ENCODE measurements at regions not wholly inside any gene's neighbourhood (a gene's known extent, or its start where the extent isn't known, plus 50 kb on each side); places are given as distances from the start of the nearest gene placed in this dataset.

DNA sequence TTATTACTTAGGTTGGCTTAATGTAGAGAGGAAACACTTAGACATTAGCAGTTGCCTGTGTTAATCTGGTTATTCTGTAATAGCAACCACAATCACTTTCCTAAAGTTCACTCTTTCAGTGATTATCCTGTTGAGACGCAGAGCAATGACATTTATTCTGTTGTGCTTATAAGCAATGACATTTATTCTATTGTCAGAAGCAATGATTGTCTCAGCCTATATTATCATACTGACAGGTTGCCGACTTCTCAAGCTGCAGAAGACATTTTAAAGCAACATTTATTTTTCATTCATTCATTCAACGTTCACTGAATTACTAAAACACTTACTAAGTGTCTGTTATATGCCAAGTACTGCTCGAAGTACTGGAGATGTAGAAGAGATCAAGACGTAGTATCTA lies 193.5 kb upstream of the SLITRK3 start:
- TF ChIP-seq, protein P1, sequence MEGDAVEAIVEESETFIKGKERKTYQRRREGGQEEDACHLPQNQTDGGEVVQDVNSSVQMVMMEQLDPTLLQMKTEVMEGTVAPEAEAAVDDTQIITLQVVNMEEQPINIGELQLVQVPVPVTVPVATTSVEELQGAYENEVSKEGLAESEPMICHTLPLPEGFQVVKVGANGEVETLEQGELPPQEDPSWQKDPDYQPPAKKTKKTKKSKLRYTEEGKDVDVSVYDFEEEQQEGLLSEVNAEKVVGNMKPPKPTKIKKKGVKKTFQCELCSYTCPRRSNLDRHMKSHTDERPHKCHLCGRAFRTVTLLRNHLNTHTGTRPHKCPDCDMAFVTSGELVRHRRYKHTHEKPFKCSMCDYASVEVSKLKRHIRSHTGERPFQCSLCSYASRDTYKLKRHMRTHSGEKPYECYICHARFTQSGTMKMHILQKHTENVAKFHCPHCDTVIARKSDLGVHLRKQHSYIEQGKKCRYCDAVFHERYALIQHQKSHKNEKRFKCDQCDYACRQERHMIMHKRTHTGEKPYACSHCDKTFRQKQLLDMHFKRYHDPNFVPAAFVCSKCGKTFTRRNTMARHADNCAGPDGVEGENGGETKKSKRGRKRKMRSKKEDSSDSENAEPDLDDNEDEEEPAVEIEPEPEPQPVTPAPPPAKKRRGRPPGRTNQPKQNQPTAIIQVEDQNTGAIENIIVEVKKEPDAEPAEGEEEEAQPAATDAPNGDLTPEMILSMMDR (IDR thresholded peaks at IDR 0.05; ENCODE audit: low read depth, low read length, missing control alignments): no peak

DNA sequence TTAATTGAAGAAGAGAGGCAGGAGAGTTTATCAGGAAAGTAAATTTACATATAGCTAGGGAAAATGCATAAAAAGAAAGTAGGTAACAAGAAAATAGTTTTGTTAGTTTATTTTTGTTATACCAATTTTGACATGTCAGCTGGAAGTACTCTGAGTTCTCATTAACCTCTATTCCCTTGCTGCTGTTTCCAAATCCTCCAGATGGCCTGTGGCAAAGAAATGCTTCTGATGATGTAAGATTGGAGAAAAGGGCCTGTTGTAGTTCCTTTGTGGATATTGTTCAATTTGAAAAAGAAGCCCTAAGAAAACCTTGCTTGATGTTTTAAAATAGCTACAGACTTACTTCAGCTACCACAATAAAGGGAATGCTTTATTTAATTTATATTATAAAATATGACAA lies 192.9 kb upstream of the SLITRK3 start:
- TF ChIP-seq, protein P1 (IDR thresholded peaks at IDR 0.05; ENCODE audit: low read depth, low read length, missing control alignments): no peak
- no peak for DNase-seq (ENCODE audit: low read depth)
- no peak overlapping the region for H3K4me3 ChIP-seq (ENCODE audit: low read depth, low read length)

More for the DNA sequence above, 193.5 kb upstream of the SLITRK3 start:
- H3K4me3 ChIP-seq (ENCODE audit: low read depth, low read length): no peak overlapping the region
- DNase-seq (ENCODE audit: low read depth): no peak

- TF ChIP-seq, protein P1 (IDR thresholded peaks at IDR 0.05; ENCODE audit: low read depth, low read length, missing control alignments): no peak
- DNase-seq (ENCODE audit: low read depth): no peak
- H3K4me3 ChIP-seq (ENCODE audit: low read depth, low read length): no peak overlapping the region
These were observed 187.2 kb upstream of the SLITRK3 start for GRCh38 chr3:165383381-165383780.

DNA sequence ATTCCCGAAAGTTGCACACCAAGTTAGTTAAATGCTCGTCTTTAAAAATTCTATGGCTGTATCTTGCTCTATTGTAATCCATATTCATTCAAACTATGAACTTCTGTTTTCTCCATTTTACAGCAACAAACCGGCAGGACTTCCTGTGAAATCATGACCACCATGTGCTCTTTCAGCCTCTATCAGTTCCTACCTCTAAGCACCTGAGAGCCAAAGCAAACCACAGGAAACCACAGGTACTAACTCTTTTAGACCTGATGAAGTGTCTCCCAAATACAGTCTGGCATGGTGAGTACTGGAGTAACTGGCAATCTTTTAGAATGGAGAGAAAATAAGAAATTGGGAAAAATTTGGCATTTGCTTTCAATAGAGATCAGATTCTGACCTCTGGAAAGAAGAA lies 186.5 kb upstream of the SLITRK3 start:
- TF ChIP-seq, protein P1 (IDR thresholded peaks at IDR 0.05; ENCODE audit: low read depth, low read length, missing control alignments): no peak
- DNase-seq (ENCODE audit: low read depth): no peak
- no peak overlapping the region for H3K4me3 ChIP-seq (ENCODE audit: low read depth, low read length)

DNA sequence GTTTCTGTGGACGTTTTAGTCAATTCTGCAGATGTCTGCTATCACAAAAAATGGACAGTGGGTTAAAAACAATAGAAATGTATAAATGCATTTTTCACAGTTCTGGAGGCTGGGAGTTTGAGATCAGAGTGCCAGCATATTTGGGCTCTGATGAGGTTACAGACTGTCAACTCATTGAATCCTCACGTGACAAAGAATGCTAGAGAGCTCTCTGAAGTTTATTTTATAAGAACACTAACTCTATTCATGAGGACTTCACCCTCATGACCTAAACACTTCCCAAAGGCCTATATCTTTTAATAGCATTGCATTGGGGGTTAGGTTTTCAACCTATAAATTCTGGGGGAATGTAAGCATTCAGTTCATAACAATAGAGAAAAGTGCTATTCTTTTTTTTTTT lies 182.6 kb upstream of the SLITRK3 start:
- no peak for DNase-seq (ENCODE audit: low read depth)
- no peak overlapping the region for H3K4me3 ChIP-seq (ENCODE audit: low read depth, low read length)
- TF ChIP-seq, protein P1 (IDR thresholded peaks at IDR 0.05; ENCODE audit: low read depth, low read length, missing control alignments): no peak

GRCh38 chr3:165359005-165359404 lies 162.8 kb upstream of the SLITRK3 start:
- no peak overlapping the region for H3K4me3 ChIP-seq (ENCODE audit: low read depth, low read length)
- no peak for DNase-seq (ENCODE audit: low read depth)
- TF ChIP-seq, protein P1 (IDR thresholded peaks at IDR 0.05; ENCODE audit: low read depth, low read length, missing control alignments): no peak

DNA sequence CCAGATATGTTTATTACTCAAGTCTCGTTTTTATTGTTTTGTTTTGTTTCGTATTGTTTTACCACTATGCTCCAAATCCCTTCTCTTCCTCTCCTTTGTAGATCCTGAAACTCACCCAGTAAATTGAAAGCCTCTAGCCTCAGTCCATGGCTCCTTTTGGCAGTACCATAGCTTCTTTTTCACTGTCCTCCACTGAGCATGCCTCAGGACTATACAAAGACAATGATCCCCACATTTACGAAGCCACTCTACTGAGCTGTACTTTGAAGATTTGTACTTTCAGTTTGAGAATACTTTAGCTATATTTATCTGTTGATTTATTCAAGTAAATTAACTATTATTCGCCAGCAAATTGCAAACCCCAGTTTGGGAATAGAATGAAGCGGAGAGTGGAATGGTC lies 159.1 kb upstream of the SLITRK3 start:
- TF ChIP-seq, protein P1 (IDR thresholded peaks at IDR 0.05; ENCODE audit: low read depth, low read length, missing control alignments): no peak
- H3K4me3 ChIP-seq (ENCODE audit: low read depth, low read length): no peak overlapping the region
- DNase-seq (ENCODE audit: low read depth): no peak

All from GM12864 (cell line).